GM18502 (cell line): ENCODE measurements at regions not wholly inside any gene's neighbourhood (a gene's known extent, or its start where the extent isn't known, plus 50 kb on each side); places are given as distances from the start of the nearest gene placed in this dataset.

Experiments used
- ATAC-seq: cut with Tn5 transposase; IDR thresholded peaks from one replicate; pipeline ENCODE4 v1.9.1; 2021; ENCODE audit warnings: mild to moderate bottlenecking; ENCODE audit not compliant: unreplicated experiment, poor library complexity

DNA sequence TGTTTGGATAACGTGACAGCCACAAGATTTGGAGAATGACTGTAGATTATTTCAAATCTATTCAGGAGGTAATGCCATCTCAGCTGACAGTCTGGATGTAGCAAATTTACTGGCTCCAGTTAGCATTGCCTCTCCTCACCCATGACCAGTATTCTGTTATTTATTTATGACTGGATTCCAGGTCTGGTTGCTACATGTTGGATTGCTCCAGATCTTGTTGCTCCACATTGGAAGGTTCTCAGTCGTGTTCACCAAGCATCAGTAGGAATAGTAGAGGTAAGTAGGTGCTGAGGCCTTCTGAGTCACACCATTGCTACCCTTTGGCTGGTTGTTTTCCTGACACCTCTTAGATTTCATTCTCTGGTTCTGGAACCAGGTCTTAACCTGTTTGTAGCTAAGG lies 69.5 kb upstream of the ELOVL5 start:
- no peak for ATAC-seq

- no peak for ATAC-seq
These were observed 68.4 kb upstream of the ELOVL5 start for GRCh38 chr6:53417141-53417540.

- no peak for ATAC-seq
These were observed 64.6 kb upstream of the ELOVL5 start for GRCh38 chr6:53413326-53413725.

DNA sequence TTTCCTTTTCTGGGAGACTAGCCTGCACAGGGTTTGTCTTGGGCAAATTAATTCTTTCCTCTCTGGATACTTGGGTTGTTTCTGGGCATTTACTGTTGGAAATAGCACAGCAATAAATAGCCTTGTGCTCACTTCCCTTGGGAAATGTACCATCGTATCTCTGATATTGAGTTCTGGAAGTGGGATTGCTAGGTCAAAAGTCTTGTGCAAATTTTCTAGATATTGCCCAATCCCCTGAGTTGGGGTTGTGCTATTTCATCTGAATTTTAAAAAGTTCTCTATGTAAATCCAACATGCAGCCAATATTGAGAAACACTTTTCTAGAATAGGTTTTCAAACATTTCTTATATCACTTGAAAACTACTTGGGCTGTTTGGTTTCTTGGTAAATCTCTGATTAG lies 64.0 kb upstream of the ELOVL5 start:
- no peak for ATAC-seq

- no peak for ATAC-seq
These were observed 63.4 kb upstream of the ELOVL5 start for GRCh38 chr6:53412021-53412715.

GRCh38 chr6:53411451-53411850 lies 62.7 kb upstream of the ELOVL5 start:
- ATAC-seq = no peak

DNA sequence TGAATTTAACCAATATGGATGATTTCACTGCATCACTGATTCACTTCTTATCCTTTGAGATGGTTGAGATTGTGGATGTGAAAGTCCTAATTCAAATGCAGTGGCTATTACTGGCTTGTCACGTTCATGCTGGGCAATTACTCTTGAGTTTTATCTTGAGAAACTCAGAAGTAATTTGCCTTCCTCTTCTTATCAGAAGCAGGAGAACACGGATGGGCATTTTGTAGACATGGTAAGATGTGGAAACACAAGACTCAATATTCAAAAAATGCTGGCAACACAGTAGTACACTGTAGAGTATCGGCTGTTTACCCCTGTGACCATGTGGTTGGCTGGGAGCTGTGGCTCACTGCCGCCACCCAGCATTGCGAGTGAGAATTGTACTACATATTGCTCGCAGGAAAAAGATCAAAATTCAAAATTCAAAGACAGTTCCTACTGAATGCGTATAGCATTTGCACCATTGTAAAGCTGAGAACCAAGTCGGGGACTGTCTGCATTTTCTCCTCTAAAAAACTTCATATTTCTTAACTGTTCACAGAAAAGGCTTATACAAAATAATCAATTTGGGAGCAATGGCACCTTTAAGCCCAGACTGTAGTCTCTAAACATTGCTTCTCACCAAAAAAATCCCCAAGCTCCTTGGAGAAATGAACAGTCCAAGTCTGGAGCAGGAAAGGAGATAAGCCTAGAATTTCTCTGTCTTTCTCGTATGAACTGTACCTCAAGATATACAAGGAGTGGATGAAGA lies 61.9 kb upstream of the ELOVL5 start:
- ATAC-seq = peak; percentile 99

DNA sequence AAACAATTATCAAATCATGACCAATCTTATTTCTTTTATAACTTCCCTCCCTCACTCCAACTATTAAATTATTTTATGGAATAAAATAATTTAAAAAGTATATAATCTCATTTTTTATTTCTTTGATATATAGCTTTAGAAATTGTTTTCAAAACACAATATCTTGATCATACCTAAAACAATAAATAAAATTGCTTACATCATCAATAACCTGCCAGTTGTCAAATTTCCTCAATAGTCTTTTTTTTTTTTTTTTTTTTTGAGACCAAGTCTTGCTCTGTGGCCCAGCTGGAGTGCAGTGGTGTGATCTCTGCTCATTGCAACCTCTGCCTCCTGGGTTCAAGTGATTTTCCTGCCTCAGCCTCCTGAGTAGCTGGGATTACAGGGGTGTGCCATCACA lies 60.1 kb upstream of the ELOVL5 start:
- no peak for ATAC-seq

DNA sequence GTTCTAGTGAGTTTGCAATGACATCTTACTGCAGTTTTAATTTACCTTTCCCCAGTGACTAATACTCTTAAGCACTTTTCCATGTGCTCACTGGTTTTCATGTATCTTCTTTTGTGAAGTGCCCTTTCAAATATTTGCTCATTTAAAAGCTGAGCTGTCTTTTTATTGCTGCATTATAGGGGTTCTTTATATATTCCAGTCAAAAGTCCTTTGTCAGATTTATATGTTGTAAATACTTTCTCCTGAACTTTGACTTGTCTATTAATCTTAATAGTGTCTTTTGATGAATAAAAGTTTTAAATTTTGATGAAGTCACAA lies 50.2 kb upstream of the ELOVL5 start:
- no peak for ATAC-seq

DNA sequence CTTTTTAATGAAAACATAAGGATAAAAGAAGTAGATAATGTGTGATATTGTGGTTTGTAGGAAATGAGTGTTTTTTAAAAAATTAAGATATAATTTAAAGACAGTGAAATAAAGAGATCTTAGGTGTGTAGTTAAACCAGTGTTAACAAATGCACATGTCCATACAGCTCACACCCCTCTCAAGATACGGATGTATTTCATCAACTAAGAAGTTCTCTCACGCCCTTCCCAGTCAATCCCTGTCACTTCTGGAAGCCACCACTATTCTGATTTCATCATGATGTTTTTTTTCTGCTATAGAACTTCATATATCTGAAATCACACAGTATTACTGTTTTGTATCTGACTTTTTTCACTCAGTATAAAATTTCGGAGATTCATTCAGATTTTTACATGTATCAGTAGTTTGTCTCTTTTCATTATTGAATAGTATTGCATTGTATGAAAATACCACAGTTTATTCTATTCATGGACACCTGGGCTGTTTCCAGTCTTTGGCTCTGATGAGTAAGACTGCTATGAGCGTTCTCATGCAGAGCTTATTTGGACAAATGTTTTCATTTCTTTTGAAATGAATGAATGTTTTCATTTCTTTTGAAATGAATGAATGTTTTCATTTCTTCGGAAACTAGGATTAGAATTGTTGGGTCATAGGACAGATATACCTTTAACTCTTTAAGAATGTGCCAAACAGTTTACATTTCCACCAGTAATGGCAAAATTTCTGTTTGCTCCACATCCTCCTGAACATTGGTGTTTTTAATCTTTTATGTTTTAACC lies 49.7 kb upstream of the ELOVL5 start:
- ATAC-seq = no peak
